K562 (cell line): ENCODE measurements at regions not wholly inside any gene's neighbourhood (a gene's known extent, or its start where the extent isn't known, plus 50 kb on each side); places are given as distances from the start of the nearest gene placed in this dataset.

Experiments used
- ATAC-seq: fragments of 200-7000 bp; cut with Tn5 transposase; 3 replicates; pipeline ENCODE4 v1.9.1; 2020; ENCODE audit warnings: moderate library complexity
- BruUV-seq: library from RNA; stranded (reverse); fragments of 400-500 nt; replicated peaks from 2 replicates; lab custom pipeline; 2021; lab: Mats Ljungman, UMichigan
- CTCF ChIA-PET: fragments of 300-600 bp; formaldehyde crosslinking; extraction: SDS; loops from one replicate; lab custom pipeline; 2021; ENCODE audit warnings: low intra/inter-chr PET ratio; lab: Yijun Ruan, JAX
- POLR2A ChIA-PET: fragments of 300-600, 350-650 bp; sonication (Branson Sonifier 250); formaldehyde crosslinking; extraction: SDS; loops from one replicate; lab custom pipeline; 2021; ENCODE audit warnings: antibody characterized with exemption, inconsistent platforms; lab: Yijun Ruan, JAX
- DNase-seq, 4 experiments: peaks; one replicate each; pipeline versions ENCODE4 v3.0.0 to v3.0.0-alpha.2; 2011 to 2018; ENCODE audit warnings: low spot score in 3 of 4, mixed read lengths in 3 of 4; ENCODE audit errors: extremely low read depth in 1 of 4
- FAIRE-seq: peaks from 2 replicates; lab custom pipeline; 2011; peaks lifted over from hg19 to GRCh38; lab: Jason Lieb, UNC
- H2AFZ ChIP-seq: 2 replicates; pipeline ENCODE4 v1.6.0; 2011; ENCODE audit warnings: low read depth, low read length, control low read depth, inconsistent platforms
- H3K27ac ChIP-seq: fragments of 200-600 bp; 3 replicates; pipeline ENCODE4 v1.8.0; 2011; ENCODE audit warnings: low read depth, mild to moderate bottlenecking, control low read depth, inconsistent platforms, low read length, moderate library complexity, mixed read lengths; ENCODE audit errors: extremely low read depth
- H3K27me3 ChIP-seq, 2 experiments: fragments of 300-600 bp in 1 of 2; 2 replicates in 1 of 2; 3 replicates in 1 of 2; pipeline versions ENCODE4 v1.6.0 to v1.8.0; 2011; ENCODE audit warnings: inconsistent platforms in 2 of 2, low read length in 2 of 2, mild to moderate bottlenecking in 1 of 2, mixed read lengths in 1 of 2, moderate library complexity in 1 of 2; ENCODE audit not compliant: control insufficient read depth in 2 of 2, insufficient read depth in 2 of 2
- H3K36me3 ChIP-seq: fragments of 300-600 bp; 3 replicates; pipeline ENCODE4 v1.8.0; 2011; ENCODE audit warnings: mild to moderate bottlenecking, low read length, inconsistent platforms; ENCODE audit not compliant: control insufficient read depth, insufficient read depth
- H3K4me1 ChIP-seq, 2 experiments: fragments of 200-600 bp in 1 of 2; replicated peaks in 1 of 2; 2 replicates in 1 of 2; 3 replicates in 1 of 2; pipeline versions ENCODE4 v1.5.1 to v1.8.0; 2011; ENCODE audit warnings: inconsistent platforms in 2 of 2, low read length in 2 of 2, mild to moderate bottlenecking in 1 of 2, mixed read lengths in 1 of 2, moderate library complexity in 1 of 2; ENCODE audit not compliant: control insufficient read depth in 2 of 2, insufficient read depth in 2 of 2
- H3K4me2 ChIP-seq: 2 replicates; pipeline ENCODE4 v1.6.1; 2011; ENCODE audit warnings: low read length, control low read depth, inconsistent platforms, mixed read lengths; ENCODE audit not compliant: insufficient read depth
- H3K4me3 ChIP-seq: fragments of 200-600 bp; sonication (generic), shearing (Covaris generic); 2 replicates; pipeline ENCODE4 v1.5.1; 2016; ENCODE audit warnings: control low read depth, inconsistent platforms
- H3K79me2 ChIP-seq: fragments of 200-600 bp; 3 replicates; pipeline ENCODE4 v1.8.0; 2011; ENCODE audit warnings: low read length, inconsistent platforms; ENCODE audit not compliant: control insufficient read depth, insufficient read depth
- H3K9ac ChIP-seq, 2 experiments: 2 replicates each; pipeline versions ENCODE4 v1.6.0 to v1.6.1; 2011; ENCODE audit warnings: low read depth in 2 of 2, low read length in 2 of 2, control low read depth in 1 of 2, inconsistent platforms in 1 of 2, mild to moderate bottlenecking in 1 of 2, mixed read lengths in 1 of 2; ENCODE audit not compliant: insufficient read depth in 1 of 2
- H3K9me1 ChIP-seq: one replicate; pipeline ENCODE4 v1.6.0; 2011; ENCODE audit warnings: inconsistent platforms, mild to moderate bottlenecking, low read length, moderate library complexity; ENCODE audit not compliant: control insufficient read depth, insufficient read depth
- H3K9me3 ChIP-seq: replicated peaks from 2 replicates; pipeline ENCODE4 v1.5.1; 2011; ENCODE audit warnings: low read depth, low read length, inconsistent platforms; ENCODE audit not compliant: control insufficient read depth, insufficient read depth
- H4K20me1 ChIP-seq: replicated peaks from 2 replicates; pipeline ENCODE4 v1.6.1; 2011; ENCODE audit warnings: low read length, inconsistent platforms, mixed read lengths; ENCODE audit not compliant: control insufficient read depth, insufficient read depth
- SMARCB1 ChIP-seq: IDR thresholded peaks from 2 replicates; pipeline ENCODE4 v1.6.1; 2011; ENCODE audit warnings: improper control_type of control experiment, low read depth; ENCODE audit not compliant: insufficient read length
- TAF7 ChIP-seq: fragments of 450-650 bp; IDR thresholded peaks from 2 replicates; pipeline ENCODE4 v1.6.1; 2016; ENCODE audit warnings: missing genetic modification characterization, missing compliant biosample characterization
- ZNF212 ChIP-seq: fragments of 450-650 bp; formaldehyde crosslinking; IDR thresholded peaks from 2 replicates; pipeline ENCODE4 v1.4.0; 2020; ENCODE audit warnings: mild to moderate bottlenecking
- WGBS: fragments of 100-300 bp; shearing (Covaris generic); methylation state at CpG from one replicate; pipeline ENCODE4 v1.1.6; 2016; ENCODE audit warnings: low coverage, mixed read lengths; ENCODE audit not compliant: insufficient coverage; ENCODE audit errors: missing lambda C conversion rate; 5-methylcytosine and 5-hydroxymethylcytosine counted together
- in situ Hi-C: fragments of 300-500 bp; cut with MboI; formaldehyde crosslinking; loops from 4 replicates; pipeline ENCODE4 v1.15.0; 2018; ENCODE audit warnings: inconsistent platforms, mixed read lengths
- intact Hi-C: fragments of 100-400 bp; cut with micrococcal nuclease; formaldehyde crosslinking; loops from 2 replicates; pipeline ENCODE4 v1.14.2; 2022
- TF ChIP-seq, protein P1 (sequence below), 2 experiments: fragments of 450-650 bp in 1 of 2; sonication (generic) in 1 of 2; formaldehyde crosslinking in 1 of 2; IDR thresholded peaks; 2 replicates each; pipeline versions ENCODE4 v1.7.1 to v1.9.0; 2016 to 2022; ENCODE audit warnings: inconsistent platforms in 1 of 2, mild to moderate bottlenecking in 1 of 2, missing genetic modification reagents in 1 of 2

DNA sequence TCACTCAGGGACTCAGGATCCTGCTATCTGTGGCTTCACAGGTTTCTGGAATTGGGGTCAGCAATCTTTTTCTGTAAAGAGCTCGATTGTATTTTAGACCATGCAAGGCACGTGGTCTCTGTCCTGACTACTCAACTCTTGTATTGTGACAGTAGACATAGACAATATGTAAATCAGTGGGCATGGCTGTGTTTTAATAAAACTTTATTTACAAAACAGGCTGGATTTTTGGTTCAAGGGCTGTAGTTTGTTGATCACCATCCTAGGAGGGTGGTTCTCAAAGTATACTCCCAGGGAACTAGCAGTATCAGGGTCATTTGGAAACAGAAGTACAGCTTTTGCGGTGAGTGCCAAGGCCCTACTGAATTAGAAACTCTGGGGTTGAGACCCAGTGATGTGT, 108.2 kb upstream of the CRHR1 start:
- Histone ChIP-seq H2AFZ (no peak overlapping the region), H3K27ac (no peak overlapping the region), H3K4me2 (no peak overlapping the region), H3K27me3 (peaks cover 10 to 36% of the 10 kb centered on the region in 2 experiments), H3K4me3 (no peak overlapping the region), H4K20me1 (no peaks in the 10 kb centered on the region), H3K36me3 (no peaks in the 10 kb centered on the region), H3K9ac (no peak overlapping the region), H3K9me3 (no peaks in the 10 kb centered on the region), H3K9me1 (no peaks in the 10 kb centered on the region), H3K79me2 (no peaks in the 10 kb centered on the region), H3K4me1 (no peaks in the 10 kb centered on the region)
- ATAC-seq (no peak), DNase-seq (no peak), FAIRE-seq (no peak)
- intact Hi-C loops = no loop called here
- in situ Hi-C loops = no loop called here
- CTCF ChIA-PET = no interaction called here
- POLR2A ChIA-PET = interaction anchor here (0.6 kb wide), 1 partner anchor 606 kb away, joined by 5 read pairs; no protein-coding TSS in a partner anchor
- no TSS peak for BruUV-seq
- WGBS = 4% methylated on average over 3 of the region's 3 CpGs
- TF ChIP-seq ZNF212 (CRISPR knock-in tag) = no peak
- TF ChIP-seq, protein P1, sequence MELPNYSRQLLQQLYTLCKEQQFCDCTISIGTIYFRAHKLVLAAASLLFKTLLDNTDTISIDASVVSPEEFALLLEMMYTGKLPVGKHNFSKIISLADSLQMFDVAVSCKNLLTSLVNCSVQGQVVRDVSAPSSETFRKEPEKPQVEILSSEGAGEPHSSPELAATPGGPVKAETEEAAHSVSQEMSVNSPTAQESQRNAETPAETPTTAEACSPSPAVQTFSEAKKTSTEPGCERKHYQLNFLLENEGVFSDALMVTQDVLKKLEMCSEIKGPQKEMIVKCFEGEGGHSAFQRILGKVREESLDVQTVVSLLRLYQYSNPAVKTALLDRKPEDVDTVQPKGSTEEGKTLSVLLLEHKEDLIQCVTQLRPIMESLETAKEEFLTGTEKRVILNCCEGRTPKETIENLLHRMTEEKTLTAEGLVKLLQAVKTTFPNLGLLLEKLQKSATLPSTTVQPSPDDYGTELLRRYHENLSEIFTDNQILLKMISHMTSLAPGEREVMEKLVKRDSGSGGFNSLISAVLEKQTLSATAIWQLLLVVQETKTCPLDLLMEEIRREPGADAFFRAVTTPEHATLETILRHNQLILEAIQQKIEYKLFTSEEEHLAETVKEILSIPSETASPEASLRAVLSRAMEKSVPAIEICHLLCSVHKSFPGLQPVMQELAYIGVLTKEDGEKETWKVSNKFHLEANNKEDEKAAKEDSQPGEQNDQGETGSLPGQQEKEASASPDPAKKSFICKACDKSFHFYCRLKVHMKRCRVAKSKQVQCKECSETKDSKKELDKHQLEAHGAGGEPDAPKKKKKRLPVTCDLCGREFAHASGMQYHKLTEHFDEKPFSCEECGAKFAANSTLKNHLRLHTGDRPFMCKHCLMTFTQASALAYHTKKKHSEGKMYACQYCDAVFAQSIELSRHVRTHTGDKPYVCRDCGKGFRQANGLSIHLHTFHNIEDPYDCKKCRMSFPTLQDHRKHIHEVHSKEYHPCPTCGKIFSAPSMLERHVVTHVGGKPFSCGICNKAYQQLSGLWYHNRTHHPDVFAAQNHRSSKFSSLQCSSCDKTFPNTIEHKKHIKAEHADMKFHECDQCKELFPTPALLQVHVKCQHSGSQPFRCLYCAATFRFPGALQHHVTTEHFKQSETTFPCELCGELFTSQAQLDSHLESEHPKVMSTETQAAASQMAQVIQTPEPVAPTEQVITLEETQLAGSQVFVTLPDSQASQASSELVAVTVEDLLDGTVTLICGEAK (IDR thresholded peaks at IDR 0.05) = peak; percentile 87
- TF ChIP-seq, protein P1 (CRISPR knock-in tag; IDR thresholded peaks at IDR 0.05) = peak; percentile 75
- no peak for TF ChIP-seq SMARCB1
- no peak for TF ChIP-seq TAF7 (tag)
